ENCODE measurements at regions not wholly inside any gene's neighbourhood (a gene's known extent, or its start where the extent isn't known, plus 50 kb on each side); places are given as distances from the start of the nearest gene placed in this dataset.

- TF ChIP-seq CTCF (IDR thresholded peaks at IDR 0.05; ENCODE audit: control extremely low read depth in 1 of 3, insufficient read depth in 1 of 3, low read depth in 1 of 3, low read length in 3 of 3) (no peak), CREB1 (IDR thresholded peaks at IDR 0.05) (no peak), CHD2 (IDR thresholded peaks at IDR 0.05; ENCODE audit: low read length) (no peak), CTBP2 (IDR thresholded peaks at IDR 0.05; ENCODE audit: borderline replicate concordance, insufficient read depth, insufficient read length, low read length) (no peak), POLR2A (IDR thresholded peaks at IDR 0.05; ENCODE audit: control extremely low read depth in 1 of 2, low read depth in 2 of 2, low read length in 2 of 2) (no peak), EZH2 (IDR thresholded peaks at IDR 0.05; ENCODE audit: low read depth, low read length, severe bottlenecking) (no peak)
These were observed 152.8 kb upstream of the TBL1XR1 start for GRCh38 chr3:177350121-177350520.
